Keratinocyte (primary cell): ENCODE measurements at regions not wholly inside any gene's neighbourhood (a gene's known extent, or its start where the extent isn't known, plus 50 kb on each side); places are given as distances from the start of the nearest gene placed in this dataset.

Experiments
- CTCF ChIP-seq, 3 experiments: IDR thresholded peaks in 1 of 3; conservative IDR thresholded peaks in 1 of 3; optimal IDR thresholded peaks in 1 of 3; 2 replicates in 2 of 3; 3 replicates in 1 of 3; pipeline versions ENCODE3 to v1.5.1; 2011; ENCODE audit warnings: low read length in 3 of 3, mild to moderate bottlenecking in 3 of 3, moderate library complexity in 2 of 3, control low read depth in 1 of 3, inconsistent platforms in 1 of 3; ENCODE audit not compliant: insufficient read depth in 2 of 3; ENCODE audit errors: extremely low read depth in 1 of 3
- EZH2 ChIP-seq: IDR thresholded peaks from one replicate; pipeline ENCODE4 v1.6.1; 2012; ENCODE audit warnings: inconsistent platforms, mild to moderate bottlenecking, low read length, moderate library complexity

GRCh38 chr2:70391259-70391658, 89.4 kb upstream of the FAM136A start:
- TF ChIP-seq EZH2: no peak
- no peak for TF ChIP-seq CTCF (optimal IDR thresholded peaks at IDR 0.05 in 1 of 3, IDR thresholded peaks at IDR 0.05 in 1 of 3, conservative IDR thresholded peaks at IDR 0.05 in 1 of 3; ENCODE audit: extremely low read depth in 1 of 3, insufficient read depth in 2 of 3, low read length in 3 of 3)
